ENCODE measurements at regions not wholly inside any gene's neighbourhood (a gene's known extent, or its start where the extent isn't known, plus 50 kb on each side); places are given as distances from the start of the nearest gene placed in this dataset.
A peak's percentile ranks its signal among the peaks of the same experiment; 100 is the strongest.

DNA sequence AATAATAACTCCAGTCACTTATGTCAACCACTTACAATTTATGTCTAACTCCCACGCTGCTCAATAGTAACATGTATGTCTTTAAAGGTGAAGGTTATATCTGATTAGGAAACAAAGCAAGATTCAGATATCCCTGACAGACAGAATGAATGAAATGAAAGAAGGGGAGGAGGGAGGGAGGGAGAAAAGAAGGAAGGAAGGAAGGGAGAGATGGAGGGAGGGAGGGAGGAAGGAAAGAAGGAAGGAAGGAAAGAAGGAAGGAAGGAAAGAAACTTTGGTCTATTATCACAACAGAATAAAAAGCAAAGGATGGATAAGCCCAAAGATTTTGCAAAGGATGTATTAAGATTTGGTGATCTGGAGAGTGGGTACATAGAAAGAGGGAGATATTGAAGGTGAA lies 433.3 kb downstream of the PRKD1 start:
- no peak overlapping the region for H3K27ac ChIP-seq (replicated peaks in 1 of 4)
- 78% methylated on average over 1 of the region's 1 CpG for WGBS
- no peaks in the 10 kb centered on the region for H3K4me1 ChIP-seq
- H3K27me3 ChIP-seq, result no peaks in the 10 kb centered on the region
- H3K36me3 ChIP-seq, result no peaks in the 10 kb centered on the region
- no peak for DNase-seq (ENCODE audit: extremely low spot score)
- TF ChIP-seq EP300 (IDR thresholded peaks at IDR 0.05), result no peak
- no peak for TF ChIP-seq POLR2A (IDR thresholded peaks at IDR 0.05; ENCODE audit: low read depth)
- no peak for TF ChIP-seq CTCF (IDR thresholded peaks at IDR 0.05)
- no peak for TF ChIP-seq POLR2AphosphoS5 (IDR thresholded peaks at IDR 0.05)
- H3K4me3 ChIP-seq, result no peak overlapping the region
- intact Hi-C loops (cut with DNase I), result no loop called here
- H3K9me3 ChIP-seq, result no peaks in the 10 kb centered on the region

- TF ChIP-seq CTCF (IDR thresholded peaks at IDR 0.05), result no peak
- no peak for TF ChIP-seq POLR2AphosphoS5 (IDR thresholded peaks at IDR 0.05)
- no peak for TF ChIP-seq POLR2A (IDR thresholded peaks at IDR 0.05; ENCODE audit: low read depth)
- intact Hi-C loops (cut with DNase I), result no loop called here
- Histone ChIP-seq H3K27ac (replicated peaks in 1 of 4) (no peak overlapping the region), H3K27me3 (no peaks in the 10 kb centered on the region), H3K36me3 (no peaks in the 10 kb centered on the region), H3K4me1 (no peaks in the 10 kb centered on the region), H3K4me3 (no peak overlapping the region), H3K9me3 (no peaks in the 10 kb centered on the region)
- DNase-seq (ENCODE audit: extremely low spot score), result no peak
These were observed 423.7 kb downstream of the PRKD1 start for GRCh38 chr14:29503903-29504302.

DNA sequence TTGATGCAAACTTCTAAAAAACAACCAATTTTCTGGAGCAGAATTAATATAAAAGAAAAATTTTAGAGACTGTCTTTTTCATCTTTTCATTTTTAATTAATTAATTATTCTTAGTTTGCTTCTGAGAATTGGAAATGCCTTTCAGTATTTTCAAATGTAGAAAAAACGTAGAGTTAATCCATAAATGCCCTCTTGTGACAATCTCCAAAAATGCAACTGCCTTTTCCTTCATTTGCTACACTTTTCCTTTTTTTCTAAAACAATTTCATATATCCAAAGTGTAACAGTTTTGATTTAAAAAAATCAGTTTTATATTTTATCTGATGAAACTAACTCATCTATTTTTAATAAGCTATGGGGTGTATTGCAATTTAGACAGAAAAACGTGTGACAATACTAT lies 409.3 kb downstream of the PRKD1 start:
- no peak for TF ChIP-seq POLR2AphosphoS5 (IDR thresholded peaks at IDR 0.05)
- no peak for TF ChIP-seq POLR2A (IDR thresholded peaks at IDR 0.05; ENCODE audit: low read depth)
- TF ChIP-seq CTCF (IDR thresholded peaks at IDR 0.05), result peak in 1 of 3 experiments; percentile 14
- no peak for TF ChIP-seq EP300 (IDR thresholded peaks at IDR 0.05)
- DNase-seq (ENCODE audit: extremely low spot score), result no peak
- intact Hi-C loops (cut with DNase I), result no loop called here
- Histone ChIP-seq H3K4me3 (no peak overlapping the region), H3K27ac (replicated peaks in 1 of 4) (no peak overlapping the region), H3K4me1 (no peaks in the 10 kb centered on the region), H3K27me3 (no peaks in the 10 kb centered on the region), H3K36me3 (no peaks in the 10 kb centered on the region), H3K9me3 (peaks cover 0 to 5% (median 1%) of the 10 kb centered on the region in 4 donors)
- WGBS, result 34% methylated on average over 2 of the region's 2 CpGs

DNA sequence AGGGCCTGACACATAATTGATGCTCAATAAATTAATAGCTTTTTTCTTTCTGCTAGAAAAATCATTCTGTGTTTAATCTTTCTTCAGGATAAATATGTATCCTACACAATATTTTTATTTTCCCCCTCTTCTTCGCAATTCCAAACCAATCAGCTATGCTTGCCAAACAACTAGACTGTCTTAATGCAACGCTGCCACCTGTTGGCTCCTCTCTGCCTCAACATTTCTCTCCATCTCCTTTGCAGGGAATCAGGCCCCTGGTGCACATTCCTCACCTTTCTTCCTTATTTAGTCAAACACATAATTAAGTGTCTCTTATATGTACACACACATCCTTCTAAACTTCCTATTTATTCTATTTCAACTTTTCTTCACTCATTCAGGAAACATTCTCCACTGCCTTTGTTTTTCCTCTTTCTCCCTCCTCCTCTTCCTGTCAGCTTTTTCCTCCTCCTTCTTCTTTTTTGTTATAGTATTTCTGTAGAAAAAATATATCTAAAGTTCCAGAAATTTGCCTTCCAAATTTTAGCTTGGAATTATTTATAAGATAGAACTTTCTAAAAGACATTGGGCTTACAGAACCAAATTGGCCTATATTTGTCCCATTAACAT lies 406.0 kb downstream of the PRKD1 start:
- 54% methylated on average over 2 of the region's 2 CpGs for WGBS
- H3K36me3 ChIP-seq, result no peaks in the 10 kb centered on the region
- no peak overlapping the region for H3K27ac ChIP-seq (replicated peaks in 1 of 4)
- no peaks in the 10 kb centered on the region for H3K27me3 ChIP-seq
- no peak for TF ChIP-seq POLR2AphosphoS5 (IDR thresholded peaks at IDR 0.05)
- TF ChIP-seq EP300 (IDR thresholded peaks at IDR 0.05), result no peak
- TF ChIP-seq POLR2A (IDR thresholded peaks at IDR 0.05; ENCODE audit: low read depth), result no peak
- no peak for TF ChIP-seq CTCF (IDR thresholded peaks at IDR 0.05)
- DNase-seq (ENCODE audit: extremely low spot score), result no peak
- no peak overlapping the region for H3K4me3 ChIP-seq
- intact Hi-C loops (cut with DNase I), result no loop called here
- no peaks in the 10 kb centered on the region for H3K4me1 ChIP-seq
- peaks cover 0 to 5% (median 1%) of the 10 kb centered on the region in 4 donors for H3K9me3 ChIP-seq

Small RNA genes in the stretch of these regions (small RNA-seq; reads per million reads assigned to genes)
- gene RF00019 (0 reads per million in 3 donors), gene RNU11-5P (0 reads per million in 3 donors), gene RNU6-864P (0 reads per million in 3 donors)
